ENCODE measurements at regions not wholly inside any gene's neighbourhood (a gene's known extent, or its start where the extent isn't known, plus 50 kb on each side); places are given as distances from the start of the nearest gene placed in this dataset.

GRCh38 chr6:81413306-81413705 is 339.2 kb downstream of the TENT5A start:
- no peak for TF ChIP-seq POLR2A (IDR thresholded peaks at IDR 0.05; ENCODE audit: low read length)
- TF ChIP-seq GATA1 (IDR thresholded peaks at IDR 0.05; ENCODE audit: low read depth, low read length), result no peak

Measured in erythroblast (primary cell).